ENCODE measurements at regions not wholly inside any gene's neighbourhood (a gene's known extent, or its start where the extent isn't known, plus 50 kb on each side); places are given as distances from the start of the nearest gene placed in this dataset.

GRCh38 chr20:12414446-12415274, 497.0 kb downstream of the BTBD3 start:
- peak; percentile 50 for DNase-seq (ENCODE audit: low read depth)
- no peak overlapping the region for H3K4me3 ChIP-seq (ENCODE audit: low read depth, low read length)

GRCh38 chr20:12416281-12416680, 498.6 kb downstream of the BTBD3 start:
- DNase-seq (ENCODE audit: low read depth), result no peak
- H3K4me3 ChIP-seq (ENCODE audit: low read depth, low read length), result no peak overlapping the region
- TF ChIP-seq CTCF (conservative IDR thresholded peaks at IDR 0.05; ENCODE audit: low read depth, low read length), result no peak

More at GRCh38 chr20:12414446-12415274, 497.0 kb downstream of the BTBD3 start:
- no peak for TF ChIP-seq CTCF (conservative IDR thresholded peaks at IDR 0.05; ENCODE audit: low read depth, low read length)

GRCh38 chr20:12433724-12434123, 516.0 kb downstream of the BTBD3 start:
- no peak for TF ChIP-seq CTCF (conservative IDR thresholded peaks at IDR 0.05; ENCODE audit: low read depth, low read length)
- H3K4me3 ChIP-seq (ENCODE audit: low read depth, low read length), result no peak overlapping the region
- no peak for DNase-seq (ENCODE audit: low read depth)

- H3K4me3 ChIP-seq (ENCODE audit: low read depth, low read length), result no peak overlapping the region
- no peak for TF ChIP-seq CTCF (conservative IDR thresholded peaks at IDR 0.05; ENCODE audit: low read depth, low read length)
- DNase-seq (ENCODE audit: low read depth), result no peak
These were observed 517.0 kb downstream of the BTBD3 start for GRCh38 chr20:12434672-12435071.

- no peak for TF ChIP-seq CTCF (conservative IDR thresholded peaks at IDR 0.05; ENCODE audit: low read depth, low read length)
- no peak for DNase-seq (ENCODE audit: low read depth)
These were observed 517.6 kb downstream of the BTBD3 start for GRCh38 chr20:12435268-12435667.

GRCh38 chr20:12453711-12454110, 536.0 kb downstream of the BTBD3 start:
- no peak for TF ChIP-seq CTCF (conservative IDR thresholded peaks at IDR 0.05; ENCODE audit: low read depth, low read length)
- H3K4me3 ChIP-seq (ENCODE audit: low read depth, low read length), result no peak overlapping the region
- no peak for DNase-seq (ENCODE audit: low read depth)

More at GRCh38 chr20:12435268-12435667, 517.6 kb downstream of the BTBD3 start:
- no peak overlapping the region for H3K4me3 ChIP-seq (ENCODE audit: low read depth, low read length)

GRCh38 chr20:12455148-12455547, 537.5 kb downstream of the BTBD3 start:
- no peak for DNase-seq (ENCODE audit: low read depth)
- no peak overlapping the region for H3K4me3 ChIP-seq (ENCODE audit: low read depth, low read length)
- TF ChIP-seq CTCF (conservative IDR thresholded peaks at IDR 0.05; ENCODE audit: low read depth, low read length), result no peak

Measured in choroid plexus epithelial cell (primary cell).